Erythroblast (primary cell): ENCODE measurements at regions not wholly inside any gene's neighbourhood (a gene's known extent, or its start where the extent isn't known, plus 50 kb on each side); places are given as distances from the start of the nearest gene placed in this dataset.

Experiments
- GATA1 ChIP-seq: IDR thresholded peaks from 2 replicates; pipeline ENCODE4 v1.6.1; 2011; ENCODE audit warnings: low read depth, mild to moderate bottlenecking, control low read depth, low read length, moderate library complexity
- POLR2A ChIP-seq: IDR thresholded peaks from 2 replicates; pipeline ENCODE4 v1.6.1; 2011; ENCODE audit warnings: mild to moderate bottlenecking, low read length

DNA sequence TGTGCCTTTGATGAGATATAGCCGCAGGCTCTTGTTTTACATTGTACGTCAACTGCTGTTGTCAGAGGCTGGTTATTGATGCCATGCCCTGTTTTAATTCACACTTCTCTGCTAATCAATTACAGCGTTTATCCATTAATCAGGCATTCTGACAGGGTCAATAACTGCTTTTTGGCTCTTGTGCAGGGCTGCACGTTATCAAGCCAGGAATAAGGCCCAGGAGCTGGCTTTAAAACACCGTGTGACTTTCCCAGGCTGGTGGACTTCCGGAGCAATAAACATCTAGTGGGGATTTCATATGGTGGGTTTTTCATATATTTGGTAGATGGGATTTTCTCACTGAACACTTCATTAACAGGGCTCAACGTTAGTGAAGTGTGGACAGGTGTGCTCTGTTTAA, 221.7 kb downstream of the TM9SF2 start:
- TF ChIP-seq POLR2A (no peak), GATA1 (no peak)
